ENCODE measurements at regions not wholly inside any gene's neighbourhood (a gene's known extent, or its start where the extent isn't known, plus 50 kb on each side); places are given as distances from the start of the nearest gene placed in this dataset.

GRCh38 chr2:66382091-66382490 is 52.8 kb upstream of the MEIS1 start:
- no peaks in the 10 kb centered on the region for H3K4me1 ChIP-seq (ENCODE audit: control insufficient read depth, insufficient read depth, low read length, unreplicated experiment)
- no peaks in the 10 kb centered on the region for H3K36me3 ChIP-seq (ENCODE audit: insufficient read depth, low read length)
- no peak overlapping the region for H3K27ac ChIP-seq (ENCODE audit: low read depth, low read length)

GRCh38 chr2:66379473-66379872 is 55.5 kb upstream of the MEIS1 start:
- H3K4me1 ChIP-seq (ENCODE audit: control insufficient read depth, insufficient read depth, low read length, unreplicated experiment) = no peaks in the 10 kb centered on the region
- no peak overlapping the region for H3K27ac ChIP-seq (ENCODE audit: low read depth, low read length)
- H3K27me3 ChIP-seq (ENCODE audit: insufficient read depth, low read length) = peaks cover 60% of the 10 kb centered on the region
- no peaks in the 10 kb centered on the region for H3K36me3 ChIP-seq (ENCODE audit: insufficient read depth, low read length)
- H2AFZ ChIP-seq (ENCODE audit: low read length, unreplicated experiment) = no peak overlapping the region
- H3K4me3 ChIP-seq (ENCODE audit: low read depth, low read length) = no peak overlapping the region
- no peaks in the 10 kb centered on the region for H3K79me2 ChIP-seq (ENCODE audit: control insufficient read depth, insufficient read depth, low read length, unreplicated experiment)

More at GRCh38 chr2:66382091-66382490, 52.8 kb upstream of the MEIS1 start:
- Histone ChIP-seq H3K27me3 (ENCODE audit: insufficient read depth, low read length) (peaks cover 68% of the 10 kb centered on the region), H3K4me3 (ENCODE audit: low read depth, low read length) (no peak overlapping the region), H3K79me2 (ENCODE audit: control insufficient read depth, insufficient read depth, low read length, unreplicated experiment) (no peaks in the 10 kb centered on the region), H2AFZ (ENCODE audit: low read length, unreplicated experiment) (no peak overlapping the region)

GRCh38 chr2:66377832-66378231 is 57.1 kb upstream of the MEIS1 start:
- no peaks in the 10 kb centered on the region for H3K79me2 ChIP-seq (ENCODE audit: control insufficient read depth, insufficient read depth, low read length, unreplicated experiment)
- H3K36me3 ChIP-seq (ENCODE audit: insufficient read depth, low read length) = no peaks in the 10 kb centered on the region
- H2AFZ ChIP-seq (ENCODE audit: low read length, unreplicated experiment) = no peak overlapping the region
- H3K27ac ChIP-seq (ENCODE audit: low read depth, low read length) = no peak overlapping the region
- no peaks in the 10 kb centered on the region for H3K4me1 ChIP-seq (ENCODE audit: control insufficient read depth, insufficient read depth, low read length, unreplicated experiment)
- H3K27me3 ChIP-seq (ENCODE audit: insufficient read depth, low read length) = peaks cover 62% of the 10 kb centered on the region
- H3K4me3 ChIP-seq (ENCODE audit: low read depth, low read length) = no peak overlapping the region

GRCh38 chr2:66370824-66371223 is 64.1 kb upstream of the MEIS1 start:
- Histone ChIP-seq H3K36me3 (ENCODE audit: insufficient read depth, low read length) (no peaks in the 10 kb centered on the region), H3K4me3 (ENCODE audit: low read depth, low read length) (no peak overlapping the region), H3K79me2 (ENCODE audit: control insufficient read depth, insufficient read depth, low read length, unreplicated experiment) (no peaks in the 10 kb centered on the region), H2AFZ (ENCODE audit: low read length, unreplicated experiment) (no peak overlapping the region), H3K27me3 (ENCODE audit: insufficient read depth, low read length) (peaks cover 53% of the 10 kb centered on the region), H3K4me1 (ENCODE audit: control insufficient read depth, insufficient read depth, low read length, unreplicated experiment) (no peaks in the 10 kb centered on the region), H3K27ac (ENCODE audit: low read depth, low read length) (no peak overlapping the region)

GRCh38 chr2:66366619-66367018 is 68.3 kb upstream of the MEIS1 start:
- H3K27me3 ChIP-seq (ENCODE audit: insufficient read depth, low read length) = peaks cover 46% of the 10 kb centered on the region
- no peak overlapping the region for H2AFZ ChIP-seq (ENCODE audit: low read length, unreplicated experiment)
- H3K36me3 ChIP-seq (ENCODE audit: insufficient read depth, low read length) = no peaks in the 10 kb centered on the region
- H3K4me3 ChIP-seq (ENCODE audit: low read depth, low read length) = no peak overlapping the region
- H3K79me2 ChIP-seq (ENCODE audit: control insufficient read depth, insufficient read depth, low read length, unreplicated experiment) = no peaks in the 10 kb centered on the region
- peaks cover 9% of the 10 kb centered on the region for H3K4me1 ChIP-seq (ENCODE audit: control insufficient read depth, insufficient read depth, low read length, unreplicated experiment)
- no peak overlapping the region for H3K27ac ChIP-seq (ENCODE audit: low read depth, low read length)

GRCh38 chr2:66364495-66365333 is 70.2 kb upstream of the MEIS1 start:
- no peak overlapping the region for H2AFZ ChIP-seq (ENCODE audit: low read length, unreplicated experiment)
- peaks cover 9% of the 10 kb centered on the region for H3K4me1 ChIP-seq (ENCODE audit: control insufficient read depth, insufficient read depth, low read length, unreplicated experiment)
- H3K79me2 ChIP-seq (ENCODE audit: control insufficient read depth, insufficient read depth, low read length, unreplicated experiment) = no peaks in the 10 kb centered on the region
- peaks cover 48% of the 10 kb centered on the region for H3K27me3 ChIP-seq (ENCODE audit: insufficient read depth, low read length)
- no peak overlapping the region; the same call in 1 of the 2 replicates for H3K4me3 ChIP-seq (ENCODE audit: low read depth, low read length)
- no peaks in the 10 kb centered on the region for H3K36me3 ChIP-seq (ENCODE audit: insufficient read depth, low read length)
- H3K27ac ChIP-seq (ENCODE audit: low read depth, low read length) = no peak overlapping the region

- Histone ChIP-seq H3K27ac (ENCODE audit: low read depth, low read length) (no peak overlapping the region), H3K36me3 (ENCODE audit: insufficient read depth, low read length) (no peaks in the 10 kb centered on the region), H3K4me1 (ENCODE audit: control insufficient read depth, insufficient read depth, low read length, unreplicated experiment) (peaks cover 9% of the 10 kb centered on the region), H3K27me3 (ENCODE audit: insufficient read depth, low read length) (peaks cover 44% of the 10 kb centered on the region), H3K79me2 (ENCODE audit: control insufficient read depth, insufficient read depth, low read length, unreplicated experiment) (no peaks in the 10 kb centered on the region), H2AFZ (ENCODE audit: low read length, unreplicated experiment) (no peak overlapping the region), H3K4me3 (ENCODE audit: low read depth, low read length) (no peak overlapping the region)
These were observed 72.2 kb upstream of the MEIS1 start for GRCh38 chr2:66362701-66363100.

GRCh38 chr2:66346231-66346664 is 88.7 kb upstream of the MEIS1 start:
- Histone ChIP-seq H3K36me3 (ENCODE audit: insufficient read depth, low read length) (no peaks in the 10 kb centered on the region), H3K27me3 (ENCODE audit: insufficient read depth, low read length) (no peaks in the 10 kb centered on the region), H3K79me2 (ENCODE audit: control insufficient read depth, insufficient read depth, low read length, unreplicated experiment) (no peaks in the 10 kb centered on the region), H3K27ac (ENCODE audit: low read depth, low read length) (no peak overlapping the region), H2AFZ (ENCODE audit: low read length, unreplicated experiment) (no peak overlapping the region), H3K4me3 (ENCODE audit: low read depth, low read length) (no peak overlapping the region), H3K4me1 (ENCODE audit: control insufficient read depth, insufficient read depth, low read length, unreplicated experiment) (no peaks in the 10 kb centered on the region)

- Histone ChIP-seq H3K4me1 (ENCODE audit: control insufficient read depth, insufficient read depth, low read length, unreplicated experiment) (no peaks in the 10 kb centered on the region), H3K36me3 (ENCODE audit: insufficient read depth, low read length) (no peaks in the 10 kb centered on the region), H3K27ac (ENCODE audit: low read depth, low read length) (no peak overlapping the region), H3K4me3 (ENCODE audit: low read depth, low read length) (no peak overlapping the region), H3K27me3 (ENCODE audit: insufficient read depth, low read length) (no peaks in the 10 kb centered on the region), H2AFZ (ENCODE audit: low read length, unreplicated experiment) (no peak overlapping the region), H3K79me2 (ENCODE audit: control insufficient read depth, insufficient read depth, low read length, unreplicated experiment) (no peaks in the 10 kb centered on the region)
These were observed 90.8 kb upstream of the MEIS1 start for GRCh38 chr2:66344087-66344663.

GRCh38 chr2:66343259-66343658 is 91.7 kb upstream of the MEIS1 start:
- Histone ChIP-seq H3K79me2 (ENCODE audit: control insufficient read depth, insufficient read depth, low read length, unreplicated experiment) (no peaks in the 10 kb centered on the region), H3K4me3 (ENCODE audit: low read depth, low read length) (no peak overlapping the region), H3K27ac (ENCODE audit: low read depth, low read length) (no peak overlapping the region), H3K27me3 (ENCODE audit: insufficient read depth, low read length) (no peaks in the 10 kb centered on the region), H3K36me3 (ENCODE audit: insufficient read depth, low read length) (no peaks in the 10 kb centered on the region), H3K4me1 (ENCODE audit: control insufficient read depth, insufficient read depth, low read length, unreplicated experiment) (no peaks in the 10 kb centered on the region), H2AFZ (ENCODE audit: low read length, unreplicated experiment) (no peak overlapping the region)

- Histone ChIP-seq H3K79me2 (ENCODE audit: control insufficient read depth, insufficient read depth, low read length, unreplicated experiment) (no peaks in the 10 kb centered on the region), H3K27ac (ENCODE audit: low read depth, low read length) (no peak overlapping the region), H3K4me1 (ENCODE audit: control insufficient read depth, insufficient read depth, low read length, unreplicated experiment) (no peaks in the 10 kb centered on the region), H3K36me3 (ENCODE audit: insufficient read depth, low read length) (no peaks in the 10 kb centered on the region), H3K4me3 (ENCODE audit: low read depth, low read length) (no peak overlapping the region), H3K27me3 (ENCODE audit: insufficient read depth, low read length) (no peaks in the 10 kb centered on the region), H2AFZ (ENCODE audit: low read length, unreplicated experiment) (no peak overlapping the region)
These were observed 94.4 kb upstream of the MEIS1 start for GRCh38 chr2:66340521-66340920.
